ENCODE measurements at regions not wholly inside any gene's neighbourhood (a gene's known extent, or its start where the extent isn't known, plus 50 kb on each side); places are given as distances from the start of the nearest gene placed in this dataset.
"Not testable (repeated sequence)": the region's sequence is repeated elsewhere in the genome, so short reads cannot be mapped to it uniquely, and the experiment has no call there.

DNA sequence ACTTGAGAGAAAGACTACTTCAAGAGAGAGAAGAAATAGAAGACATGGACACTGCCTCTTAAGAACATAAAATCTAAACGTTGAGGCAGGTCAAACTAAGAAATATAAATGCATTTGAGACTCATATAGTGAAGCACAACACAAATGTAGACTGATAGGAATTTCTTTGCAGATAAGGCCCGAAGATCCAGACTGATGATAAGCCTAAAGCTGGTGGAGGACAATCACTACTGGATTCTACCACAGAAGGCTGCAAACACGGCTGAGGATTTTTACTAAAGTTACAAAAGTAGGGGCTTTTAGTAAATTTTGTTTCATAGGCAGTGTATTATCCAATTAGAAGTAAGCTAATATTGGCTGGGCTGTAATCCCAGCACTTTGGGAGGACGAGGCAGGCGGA, 278.3 kb downstream of the RAP2B start:
- DNase-seq (ENCODE audit: low read depth in 3 of 3): no peak

DNA sequence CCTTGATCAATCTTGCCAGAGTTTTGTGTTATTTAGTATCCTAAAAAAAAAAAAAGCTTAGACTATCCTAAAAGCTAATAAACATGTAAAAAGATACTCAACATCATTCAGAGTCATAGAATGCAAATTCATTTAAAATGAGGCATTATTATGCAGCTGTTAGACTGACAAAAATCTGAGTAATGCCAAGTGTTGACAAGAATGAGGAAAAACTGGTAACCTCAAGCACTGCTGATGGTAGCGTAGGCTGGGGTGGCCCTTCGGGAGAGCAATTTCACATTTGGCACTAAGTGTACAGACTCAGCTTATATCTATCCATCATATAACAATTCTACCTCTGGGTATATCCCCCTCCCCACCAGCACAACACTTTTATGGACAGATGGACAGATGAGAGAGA, 280.4 kb downstream of the RAP2B start:
- DNase-seq (ENCODE audit: low read depth in 3 of 3): no peak

DNA sequence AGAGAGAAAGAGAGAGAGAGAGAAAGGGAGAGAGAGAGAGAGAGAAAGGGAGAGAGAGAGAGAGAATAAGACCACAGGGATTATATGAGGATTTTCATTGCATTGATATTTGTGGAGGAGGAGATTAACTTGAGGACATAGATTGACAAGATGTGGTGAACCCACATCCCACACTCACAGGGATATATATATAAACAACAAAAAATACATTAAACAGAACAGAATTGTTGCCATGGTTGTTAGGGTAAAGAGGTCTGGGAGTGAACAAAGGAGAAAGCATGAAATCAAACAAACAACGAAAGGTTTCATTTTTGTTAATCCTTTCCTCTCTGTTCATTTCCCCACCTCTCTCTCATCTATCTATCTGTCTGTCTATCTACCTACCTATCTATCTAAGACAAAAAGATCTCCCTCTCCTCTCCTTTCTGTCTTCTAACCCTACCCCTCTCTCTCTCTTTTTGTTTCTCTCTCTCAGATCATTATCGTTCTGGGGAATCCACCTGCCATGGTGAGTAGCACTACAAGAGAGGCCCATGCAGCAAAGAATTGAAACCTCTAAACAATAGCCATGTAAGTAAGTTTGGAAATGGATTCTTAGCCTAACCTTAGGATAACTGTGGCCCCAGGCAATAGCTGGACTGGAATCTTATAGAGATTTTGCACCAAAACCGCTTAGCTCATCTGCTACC, 280.9 kb downstream of the RAP2B start:
- no peak for DNase-seq (ENCODE audit: low read depth in 3 of 3)

DNA sequence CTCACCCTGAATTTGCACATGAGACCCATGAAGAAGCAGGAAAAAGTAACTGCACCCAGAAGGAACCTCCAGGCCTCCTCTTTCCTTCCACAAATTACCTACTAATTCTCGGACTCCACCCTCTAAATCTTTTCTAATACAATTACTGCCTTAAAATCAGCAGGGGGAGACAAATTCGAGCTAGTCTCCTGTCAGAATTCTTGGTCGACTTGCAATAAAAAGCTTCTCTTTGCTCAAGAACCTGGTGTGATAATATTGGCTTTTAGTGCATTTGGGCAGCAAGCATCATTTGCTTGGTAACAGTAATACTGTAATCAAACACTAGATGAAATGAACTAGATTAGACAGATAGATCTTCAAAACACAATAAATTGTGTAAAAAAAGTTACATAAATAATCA, 281.9 kb downstream of the RAP2B start:
- no peak for DNase-seq (ENCODE audit: low read depth in 3 of 3)

DNA sequence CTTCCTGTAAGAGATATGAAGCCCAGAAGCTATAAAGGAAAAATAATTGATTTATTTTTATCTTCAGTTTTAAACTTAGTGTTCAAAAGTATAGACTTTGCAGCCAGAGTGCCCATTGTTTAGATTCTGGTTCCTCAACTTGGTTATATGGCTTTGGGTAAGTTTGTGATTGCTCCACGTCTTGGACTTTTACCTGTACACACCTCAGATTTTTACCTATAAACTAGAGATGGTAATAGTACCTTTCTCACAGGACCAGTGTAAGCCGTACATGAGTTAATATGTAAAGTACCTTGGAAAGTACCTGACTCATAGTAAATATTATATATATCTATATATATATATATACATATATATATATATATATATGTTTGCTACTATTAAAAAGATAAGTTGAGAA, 283.8 kb downstream of the RAP2B start:
- no peak for DNase-seq (ENCODE audit: low read depth in 3 of 3)

DNA sequence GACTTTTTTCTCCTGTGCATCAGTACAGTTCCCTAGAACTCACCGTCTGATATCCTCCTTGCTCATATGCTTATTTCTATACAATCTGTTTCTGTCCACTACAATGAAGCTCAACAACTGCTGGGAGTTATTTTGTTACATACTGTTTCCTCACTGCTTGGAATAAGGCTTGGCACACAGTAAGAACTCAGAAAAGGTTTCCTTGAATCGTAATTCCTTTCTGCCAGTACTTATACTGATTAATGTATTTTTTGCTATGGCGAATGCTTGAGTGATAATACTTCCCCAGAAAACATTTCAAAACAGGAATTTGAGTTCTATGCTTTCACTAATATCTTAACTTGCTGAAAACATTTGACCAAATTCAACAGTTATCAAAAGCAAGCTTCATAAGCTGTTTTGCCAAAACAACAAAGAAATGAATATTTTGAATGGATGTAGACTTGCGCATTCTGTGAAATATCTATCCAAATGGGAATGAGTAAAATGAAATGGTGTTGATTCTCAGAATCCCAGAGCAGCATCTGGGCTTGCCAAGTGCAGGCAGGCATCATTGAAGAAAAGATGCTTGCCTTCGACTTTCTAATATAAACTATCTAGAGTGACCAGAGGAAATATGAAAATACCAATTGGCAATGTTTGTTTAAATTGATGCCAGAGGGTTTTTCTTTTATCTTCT, 286.3 kb downstream of the RAP2B start:
- no peak for DNase-seq (ENCODE audit: low read depth in 3 of 3)

DNA sequence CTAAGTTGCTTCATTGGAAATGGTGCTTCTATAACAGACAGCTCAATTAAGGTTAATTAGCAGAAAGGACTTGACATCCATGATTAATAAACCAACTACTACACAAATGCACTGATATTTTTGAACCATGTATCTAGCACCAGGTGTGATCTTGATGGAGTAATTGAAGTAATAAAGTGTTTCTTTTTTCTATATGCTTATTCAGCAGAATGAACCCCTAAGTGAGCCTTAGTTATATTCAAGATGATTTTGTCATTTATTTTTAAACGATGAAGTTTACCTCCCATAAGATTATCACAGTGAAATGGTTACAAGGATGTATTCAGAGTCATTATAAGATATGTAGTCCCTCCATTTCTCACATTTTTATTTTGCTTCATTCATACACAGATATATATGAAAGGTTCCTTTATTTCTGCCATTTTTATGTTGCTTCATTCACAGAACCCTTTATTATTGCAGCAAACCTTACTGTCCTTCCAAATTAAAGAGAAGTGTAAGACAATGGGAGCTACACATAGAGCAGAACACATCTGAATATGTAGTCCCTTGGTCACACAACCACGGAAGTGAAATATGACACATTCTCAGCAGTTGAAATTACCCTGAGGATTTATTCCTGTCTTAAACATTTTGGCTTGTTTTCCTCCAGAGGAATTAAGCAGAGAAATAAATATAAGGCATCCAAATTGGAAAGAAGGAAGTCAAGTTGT, 295.0 kb downstream of the RAP2B start:
- no peak for DNase-seq (ENCODE audit: low read depth in 3 of 3)

DNA sequence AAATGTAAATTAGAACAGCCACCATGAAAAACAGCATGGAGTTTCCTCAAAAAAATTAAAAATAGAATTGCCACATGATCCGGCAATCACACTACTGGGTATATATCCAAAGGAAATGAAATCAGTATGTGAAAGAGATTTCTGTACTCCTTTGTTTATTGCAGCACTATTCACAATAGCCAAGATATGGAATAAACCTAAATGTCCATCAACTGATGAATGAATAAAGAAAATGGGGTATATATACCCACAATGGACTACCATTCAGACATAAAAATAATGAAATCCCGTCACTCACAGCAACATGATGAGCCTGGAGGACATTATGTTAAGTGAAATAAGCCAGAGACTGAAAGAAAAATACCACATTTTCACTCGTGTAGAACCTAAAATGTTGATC, 296.9 kb downstream of the RAP2B start:
- DNase-seq (ENCODE audit: low read depth in 3 of 3): no peak

DNA sequence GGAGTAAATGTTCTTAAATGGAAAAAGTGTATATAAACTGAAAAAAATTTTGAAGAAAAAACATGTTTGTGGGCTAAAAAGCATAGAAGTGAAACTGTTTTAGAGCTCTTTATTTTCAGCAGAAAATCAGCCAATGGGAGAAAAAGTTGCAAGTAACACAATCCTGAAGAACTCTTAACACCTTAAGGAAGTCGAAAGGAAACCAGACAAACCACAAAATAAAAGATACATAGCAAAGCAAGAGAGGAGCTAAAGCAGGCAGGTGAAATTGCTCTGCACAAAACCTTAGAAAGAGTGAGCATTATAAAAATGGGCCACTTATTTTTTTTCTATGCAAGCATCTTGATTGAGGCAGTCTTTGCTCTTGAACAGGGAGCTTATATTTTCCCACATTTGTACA, 300.5 kb downstream of the RAP2B start:
- no peak for DNase-seq (ENCODE audit: low read depth in 3 of 3)

DNA sequence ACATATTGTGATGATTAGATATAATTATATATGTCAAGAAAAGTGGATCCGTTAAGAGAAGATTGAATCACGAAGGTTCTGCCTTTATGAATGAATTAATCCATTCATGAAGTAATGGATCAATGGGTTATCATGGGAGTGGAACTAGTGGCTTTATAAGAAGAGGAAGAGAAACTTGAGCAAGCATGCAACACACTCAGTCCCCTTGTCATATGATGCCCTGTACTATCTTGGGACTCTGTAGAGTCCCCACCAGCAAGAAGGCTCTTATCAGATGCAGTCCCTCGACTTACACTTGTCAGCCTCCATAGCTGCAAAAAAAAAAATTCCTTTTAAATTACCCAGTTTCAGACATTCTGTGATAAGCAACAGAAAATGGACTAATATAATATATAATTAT, 301.9 kb downstream of the RAP2B start:
- no peak for DNase-seq (ENCODE audit: low read depth in 3 of 3)

DNA sequence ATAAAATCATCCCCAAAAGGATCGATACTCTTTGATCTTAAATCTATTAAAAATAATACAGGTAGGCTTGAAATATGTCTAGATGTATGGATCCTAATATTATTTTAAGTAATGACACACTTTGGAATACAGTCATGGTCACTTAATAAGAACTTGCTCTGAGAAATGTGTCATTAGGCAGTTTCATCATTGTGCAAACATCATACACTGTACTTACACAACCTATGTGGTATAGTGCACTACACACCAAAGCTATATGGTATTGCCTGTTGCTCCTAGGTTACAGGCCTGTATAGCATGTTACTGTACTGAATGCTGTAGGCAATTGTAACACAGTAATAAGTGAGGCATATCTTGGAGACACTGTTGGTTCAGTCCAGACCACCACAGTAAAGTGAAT, 307.1 kb downstream of the RAP2B start:
- DNase-seq (ENCODE audit: low read depth in 3 of 3): no peak

DNA sequence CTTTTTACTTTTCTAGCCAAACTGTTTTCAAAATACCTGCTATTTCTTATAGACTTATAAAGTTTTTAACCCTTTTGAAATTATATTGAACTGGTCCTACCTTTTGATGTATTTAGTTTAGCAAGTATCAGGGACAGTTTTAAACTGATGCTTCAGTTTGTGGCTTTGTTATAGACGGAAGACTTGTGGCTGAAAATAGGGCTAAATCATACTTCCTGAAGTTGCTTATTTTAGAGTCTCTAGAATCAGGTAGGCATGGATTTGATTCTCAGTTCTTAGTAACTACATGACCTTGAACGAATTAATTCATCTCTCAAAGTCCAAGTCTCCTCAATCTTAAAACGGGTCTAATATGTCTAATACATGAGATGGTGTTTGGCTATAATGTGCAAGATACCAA, 322.8 kb downstream of the RAP2B start:
- DNase-seq (ENCODE audit: low read depth in 3 of 3): no peak

DNA sequence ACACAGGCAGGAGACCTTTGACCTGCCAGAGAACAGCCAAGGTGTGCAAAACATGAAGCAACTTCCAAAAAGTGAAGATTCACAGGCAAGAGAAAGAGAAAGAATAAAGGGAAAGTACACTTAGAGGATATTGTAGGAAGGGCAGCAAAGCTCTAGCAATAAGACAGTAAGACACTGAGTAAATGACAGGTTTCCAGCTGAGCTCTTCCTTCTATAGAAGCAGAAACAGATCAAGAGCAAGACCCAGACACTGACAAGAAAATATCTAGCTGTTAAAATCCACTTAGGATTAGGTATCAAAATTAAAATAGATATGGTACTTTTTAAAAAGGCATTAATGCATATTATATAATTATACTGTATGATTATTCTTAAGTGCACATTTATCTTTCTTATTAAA, 333.4 kb downstream of the RAP2B start:
- no peak for DNase-seq (ENCODE audit: low read depth in 3 of 3)

DNA sequence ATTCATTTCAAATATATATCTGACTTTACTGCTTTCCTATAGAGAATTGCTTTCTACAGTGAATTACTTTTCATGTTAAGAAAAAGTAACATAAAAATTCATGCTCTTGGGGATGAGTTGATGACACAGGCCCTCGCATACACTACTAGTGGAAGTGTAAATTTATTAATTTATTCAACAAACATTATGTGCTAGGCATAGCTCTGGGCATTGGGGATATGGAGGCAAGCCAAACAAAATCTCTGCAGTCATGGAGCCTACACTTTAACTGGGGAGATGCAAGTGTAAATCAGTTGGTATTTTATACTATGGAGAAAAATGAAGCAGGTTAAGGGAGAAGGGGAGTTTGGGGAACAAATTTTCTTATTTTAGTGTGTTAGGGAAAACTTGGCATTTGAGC, 340.7 kb downstream of the RAP2B start:
- no peak for DNase-seq (ENCODE audit: low read depth in 3 of 3)

DNA sequence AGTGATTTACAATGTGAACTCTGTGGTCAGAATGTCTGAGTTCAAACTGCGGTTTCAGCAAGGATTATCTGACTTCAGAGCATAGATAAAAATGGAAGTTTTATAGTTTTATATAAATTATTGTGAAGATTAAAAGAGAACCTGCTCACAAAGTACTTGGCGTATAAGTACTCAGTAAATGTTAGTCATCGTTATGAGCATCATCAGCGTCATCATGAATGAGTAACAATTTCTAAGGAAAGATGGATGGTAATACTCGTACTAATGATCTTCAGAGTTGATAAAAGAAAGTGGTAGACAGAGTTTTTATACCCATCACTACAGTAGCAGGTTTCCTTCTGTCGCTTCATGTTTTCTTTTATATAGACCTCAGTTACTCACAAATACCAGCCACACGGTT, 341.8 kb downstream of the RAP2B start:
- no peak for DNase-seq (ENCODE audit: low read depth in 3 of 3)

DNA sequence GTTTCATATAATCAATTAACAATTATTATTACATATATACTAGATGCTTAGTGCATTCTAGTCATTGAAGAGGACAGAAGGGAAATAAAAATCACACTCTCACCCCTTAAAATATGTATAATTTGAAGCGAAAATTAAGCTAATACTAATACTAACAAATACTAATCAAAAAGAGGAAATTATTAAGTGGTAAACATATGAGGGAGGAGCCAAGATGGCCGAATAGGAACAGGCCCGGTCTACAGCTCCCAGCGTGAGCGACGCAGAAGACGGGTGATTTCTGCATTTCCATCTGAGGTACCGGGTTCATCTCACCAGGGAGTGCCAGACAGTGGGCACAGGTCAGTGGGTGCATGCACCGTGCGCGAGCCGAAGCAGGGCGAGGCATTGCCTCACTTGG, 344.2 kb downstream of the RAP2B start:
- not testable (repeated sequence) for DNase-seq (ENCODE audit: low read depth in 3 of 3)

DNA sequence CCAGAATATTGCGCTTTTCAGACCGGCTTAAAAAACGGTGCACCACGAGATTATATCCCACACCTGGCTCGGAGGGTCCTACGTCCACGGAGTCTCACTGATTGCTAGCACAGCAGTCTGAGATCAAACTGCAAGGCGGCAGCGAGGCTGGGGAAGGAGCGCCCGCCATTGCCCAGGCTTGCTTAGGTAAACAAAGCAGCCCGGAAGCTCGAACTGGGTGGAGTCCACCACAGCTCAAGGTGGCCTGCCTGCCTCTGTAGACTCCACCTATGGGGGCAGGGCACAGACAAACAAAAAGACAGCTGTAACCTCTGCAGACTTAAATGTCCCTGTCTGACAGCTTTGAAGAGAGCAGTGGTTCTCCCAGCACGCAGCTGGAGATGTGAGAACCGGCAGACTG, 344.7 kb downstream of the RAP2B start:
- not testable (repeated sequence) for DNase-seq (ENCODE audit: low read depth in 3 of 3)

DNA sequence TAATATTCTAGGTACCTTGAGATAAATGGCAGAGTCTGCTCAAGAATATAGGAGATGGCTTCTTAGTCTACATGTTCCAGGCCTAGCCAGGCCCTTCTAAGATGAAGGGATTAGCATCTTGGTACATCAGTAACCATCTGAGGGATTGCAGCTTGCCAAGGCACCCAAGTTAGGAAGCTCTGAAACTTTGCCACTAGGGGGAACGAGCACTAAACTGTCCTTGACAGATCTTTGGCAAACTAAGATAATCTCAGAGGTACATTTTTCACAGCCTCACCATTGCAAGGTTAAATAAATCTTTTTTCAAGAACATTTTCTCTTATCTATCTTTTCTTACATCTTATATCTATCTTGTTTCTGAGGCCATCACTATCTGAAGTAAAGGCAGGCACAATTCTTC, 351.2 kb downstream of the RAP2B start:
- DNase-seq (ENCODE audit: low read depth in 3 of 3): no peak

DNA sequence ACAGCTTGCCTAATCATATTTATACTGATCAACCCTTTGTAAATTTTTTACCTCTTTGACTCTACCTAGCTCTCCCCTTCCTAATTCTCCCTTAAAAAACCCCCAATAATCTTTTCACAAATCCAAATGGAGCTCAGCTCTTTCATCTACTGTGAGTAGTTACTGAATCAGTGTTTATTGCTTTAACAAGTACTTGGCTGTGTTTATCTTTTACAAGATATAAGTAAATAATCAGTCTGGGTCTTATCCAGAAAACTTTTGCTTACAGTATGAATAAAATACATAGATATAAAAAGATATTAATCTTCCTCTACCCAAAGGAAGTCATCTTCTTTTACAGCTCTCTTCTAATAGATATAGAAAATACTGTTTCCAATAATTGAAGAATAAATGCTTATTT, 366.4 kb downstream of the RAP2B start:
- DNase-seq (ENCODE audit: low read depth in 3 of 3): no peak

DNA sequence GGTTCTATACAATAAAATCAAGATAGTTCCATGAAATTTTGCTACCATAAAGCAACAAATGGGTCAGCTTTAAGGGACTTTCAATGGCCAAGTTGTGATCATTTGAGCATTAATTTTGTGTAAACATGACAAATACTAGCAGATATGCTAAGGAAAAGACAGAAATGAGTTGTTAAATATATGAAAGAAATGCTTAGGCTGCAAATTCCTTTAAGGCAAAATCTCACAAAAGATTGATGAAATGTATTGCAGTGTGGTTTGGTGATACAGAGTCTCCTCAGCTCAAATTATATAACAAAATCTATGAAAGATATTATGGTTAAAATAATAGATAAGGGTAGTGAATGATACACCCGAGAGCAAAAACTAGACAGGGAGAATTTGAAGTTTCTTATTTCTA, 377.2 kb downstream of the RAP2B start:
- no peak for DNase-seq (ENCODE audit: low read depth in 3 of 3)

DNA sequence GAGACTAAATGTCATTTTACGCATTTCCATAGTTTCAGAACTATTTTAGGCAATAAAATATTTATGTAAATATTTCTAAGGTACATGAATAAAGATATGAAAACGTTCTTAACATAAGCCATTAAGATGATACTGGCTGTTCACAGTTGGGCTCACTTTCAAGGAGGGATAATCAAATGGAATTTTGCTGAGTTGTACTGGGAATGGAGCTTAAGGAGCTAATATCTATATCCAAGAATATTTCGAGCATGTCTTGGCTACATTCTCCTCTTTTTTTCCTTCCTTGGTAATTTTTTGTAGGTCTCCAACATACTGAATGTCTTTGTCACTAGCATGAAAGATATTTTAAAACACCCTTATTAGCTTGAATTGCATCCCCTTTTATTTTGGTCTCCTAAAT, 383.4 kb downstream of the RAP2B start:
- no peak for DNase-seq (ENCODE audit: low read depth in 3 of 3)

DNA sequence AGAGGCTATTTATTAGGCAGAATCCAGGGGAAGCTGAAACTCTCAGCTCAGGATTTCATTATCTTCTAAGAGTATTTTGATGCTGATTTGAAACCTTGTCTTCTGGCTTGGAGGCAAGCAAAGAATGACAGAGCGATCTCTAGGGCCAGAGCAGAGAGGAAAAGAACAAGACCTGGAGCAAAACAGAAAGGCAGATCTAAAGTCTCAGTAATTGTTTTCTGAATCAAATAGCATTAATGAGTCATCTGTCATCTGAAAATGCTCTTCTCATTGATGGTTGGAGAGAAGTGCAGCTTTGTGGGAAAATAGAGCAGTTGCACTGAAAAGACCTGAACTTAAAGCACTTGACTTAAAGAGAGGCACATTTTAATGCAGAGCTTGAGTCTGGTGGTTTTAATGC, 385.9 kb downstream of the RAP2B start:
- no peak for DNase-seq (ENCODE audit: low read depth in 3 of 3)

DNA sequence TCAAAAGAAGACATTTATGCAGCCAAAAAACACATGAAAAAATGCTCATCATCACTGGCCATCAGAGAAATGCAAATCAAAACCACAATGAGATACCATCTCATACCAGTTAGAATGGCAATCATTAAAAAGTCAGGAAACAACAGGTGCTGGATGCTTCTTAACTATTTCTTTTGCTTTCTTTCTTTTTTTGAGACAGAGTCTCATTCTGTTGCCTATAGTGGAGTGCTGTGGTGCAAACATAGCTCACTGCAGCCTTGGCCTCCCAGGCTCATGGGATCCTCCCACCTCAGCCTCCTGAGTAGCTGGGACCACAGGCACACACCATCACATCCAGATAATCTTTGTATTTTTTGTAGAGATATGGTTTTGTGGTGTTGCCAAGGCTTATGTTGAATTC, 387.7 kb downstream of the RAP2B start:
- DNase-seq (ENCODE audit: low read depth in 3 of 3): not testable (repeated sequence)

Data from stimulated activated CD4-positive, alpha-beta T cell treated with anti-CD3 and anti-CD28 coated beads, TNF-alpha, amount 100 ng/mL, for 4 hours (primary cell).